Small intestine (tissue), 7 donors: ENCODE measurements at regions not wholly inside any gene's neighbourhood (a gene's known extent, or its start where the extent isn't known, plus 50 kb on each side); places are given as distances from the start of the nearest gene placed in this dataset.

Experiments used
- DNase-seq, 2 donors: peaks; one replicate each; pipeline versions ENCODE4 v3.0.0 to v3.0.0-alpha.2; 2013
- FAIRE-seq: peaks from 2 replicates; lab custom pipeline; 2012; peaks lifted over from hg19 to GRCh38; lab: Jason Lieb, UNC
- H3K27ac ChIP-seq, 3 donors: one replicate each; pipeline ENCODE4 v1.5.1; 2013; ENCODE audit warnings: low read length in 2 of 3, mild to moderate bottlenecking in 2 of 3, control low read depth in 1 of 3, inconsistent platforms in 1 of 3, low read depth in 1 of 3, moderate library complexity in 1 of 3
- H3K27me3 ChIP-seq, 3 donors: one replicate each; pipeline ENCODE4 v1.6.1; 2013; ENCODE audit warnings: low read length in 3 of 3, inconsistent platforms in 1 of 3; ENCODE audit not compliant: control insufficient read depth in 3 of 3, insufficient read depth in 3 of 3
- H3K36me3 ChIP-seq, 3 donors: one replicate each; pipeline ENCODE4 v1.6.1; 2013; ENCODE audit warnings: low read length in 3 of 3, inconsistent platforms in 1 of 3, low read depth in 1 of 3, mild to moderate bottlenecking in 1 of 3, moderate library complexity in 1 of 3; ENCODE audit not compliant: control insufficient read depth in 3 of 3, insufficient read depth in 2 of 3
- H3K4me1 ChIP-seq, 3 donors: one replicate each; pipeline ENCODE4 v1.6.1; 2013; ENCODE audit warnings: low read length in 2 of 3, inconsistent platforms in 1 of 3, low read depth in 1 of 3, mild to moderate bottlenecking in 1 of 3, moderate library complexity in 1 of 3; ENCODE audit not compliant: control insufficient read depth in 3 of 3, insufficient read depth in 2 of 3
- H3K4me3 ChIP-seq, 3 donors: one replicate each; pipeline ENCODE4 v1.5.1; 2013; ENCODE audit warnings: low read length in 3 of 3, control low read depth in 1 of 3, inconsistent platforms in 1 of 3, low read depth in 1 of 3, mild to moderate bottlenecking in 1 of 3, moderate library complexity in 1 of 3
- H3K9me3 ChIP-seq, 2 donors: one replicate each; pipeline ENCODE4 v1.6.1; 2013; ENCODE audit warnings: low read depth in 1 of 2, low read length in 1 of 2; ENCODE audit not compliant: control insufficient read depth in 2 of 2, insufficient read depth in 1 of 2
- WGBS, 3 donors: extraction: QIAGEN DNeasy Blood & Tissue Kit; methylation state at CpG; one replicate each; pipeline ENCODE4 v1.1.7; 2013; 5-methylcytosine and 5-hydroxymethylcytosine counted together
- donor health status: healthy with polysubstance abuse.
- donor health status: control.
- donor health status: control.
- donor health status: Bipolar disorder and iron deficiency.
- donor health status: healthy.

DNA sequence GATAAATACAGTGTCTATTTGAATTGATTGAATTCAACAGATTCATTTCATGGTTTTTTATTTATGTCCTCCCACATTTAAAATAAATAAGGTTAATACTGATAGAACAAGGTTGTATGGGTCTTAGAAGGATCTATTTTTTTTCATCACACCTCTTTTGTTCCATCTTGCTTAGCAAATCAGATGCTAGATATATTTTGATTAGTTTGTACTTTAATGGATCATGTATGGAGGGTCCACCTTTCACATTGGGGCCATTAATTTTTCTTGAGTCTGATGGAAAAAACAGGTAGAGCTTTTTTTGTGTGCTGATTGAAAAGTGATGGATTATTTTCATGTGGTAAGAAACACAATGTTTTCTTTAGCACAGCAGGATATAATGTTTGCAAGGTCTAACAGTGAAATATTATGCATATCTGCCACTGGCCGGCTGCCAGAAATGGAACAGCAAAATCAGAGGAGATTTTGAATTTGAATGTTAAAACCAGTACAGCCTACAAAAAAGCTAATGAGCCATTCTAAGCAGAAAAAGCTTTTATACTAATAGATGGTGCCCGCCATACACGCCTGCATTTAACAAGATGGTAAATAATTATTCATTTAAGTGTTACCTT lies 188.1 kb upstream of the ETAA1 start:
- Histone ChIP-seq H3K4me3 (no peak overlapping the region), H3K27ac (no peak overlapping the region), H3K27me3 (peaks cover 0 to 5% (median 0%) of the 10 kb centered on the region in 3 donors), H3K9me3 (no peaks in the 10 kb centered on the region), H3K4me1 (no peaks in the 10 kb centered on the region), H3K36me3 (no peaks in the 10 kb centered on the region)
- FAIRE-seq (no peak), DNase-seq (no peak)
- 81 to 91% (median 81%) methylated on average over 3 of the region's 3 CpGs for WGBS, 3 donors

DNA sequence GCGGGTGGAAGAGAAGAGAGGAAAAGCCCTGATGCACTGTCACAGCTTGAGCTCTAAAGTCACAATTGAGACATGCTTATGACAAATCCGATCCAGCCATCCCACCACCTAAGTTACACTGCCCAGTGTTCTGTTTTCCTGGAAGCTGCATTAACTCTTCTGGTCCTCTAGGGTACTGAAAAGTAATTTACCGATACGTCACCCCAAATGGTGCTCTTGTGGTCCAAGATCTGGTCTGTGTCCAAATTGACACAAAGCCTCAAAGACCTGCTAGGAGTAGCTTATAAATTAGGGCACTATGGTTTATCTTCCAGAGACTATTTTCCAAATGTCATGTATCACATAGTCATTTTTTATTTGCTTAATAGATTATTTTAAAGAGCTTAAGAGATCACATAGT lies 186.7 kb upstream of the ETAA1 start:
- peaks cover 0 to 5% (median 0%) of the 10 kb centered on the region in 3 donors for H3K27me3 ChIP-seq
- no peaks in the 10 kb centered on the region for H3K4me1 ChIP-seq
- no peaks in the 10 kb centered on the region for H3K9me3 ChIP-seq
- no peak for DNase-seq
- no peak for FAIRE-seq
- WGBS, 3 donors = 75 to 92% (median 78%) methylated on average over 4 of the region's 4 CpGs
- no peak overlapping the region for H3K27ac ChIP-seq
- H3K36me3 ChIP-seq = no peaks in the 10 kb centered on the region
- no peak overlapping the region for H3K4me3 ChIP-seq

DNA sequence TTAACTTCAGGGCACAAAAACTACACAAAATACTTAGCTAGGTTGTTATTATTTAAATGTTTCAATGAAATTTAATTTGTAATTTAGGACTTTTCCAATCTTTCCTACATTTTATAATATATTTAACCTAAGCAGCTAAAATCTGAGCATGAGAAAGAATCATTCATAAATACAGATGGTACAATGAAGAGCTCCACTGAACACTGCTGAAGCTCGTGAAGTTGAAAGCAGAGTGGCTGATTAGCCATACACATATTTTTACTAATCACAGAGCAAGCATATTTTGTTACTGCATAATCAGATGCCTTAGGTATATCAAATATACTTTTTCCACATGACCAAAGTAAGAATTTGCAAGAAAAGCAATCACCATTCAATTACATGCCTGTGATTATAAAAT lies 184.9 kb upstream of the ETAA1 start:
- peaks cover 0 to 5% (median 0%) of the 10 kb centered on the region in 3 donors for H3K27me3 ChIP-seq
- no peak overlapping the region for H3K27ac ChIP-seq
- no peaks in the 10 kb centered on the region for H3K4me1 ChIP-seq
- FAIRE-seq = no peak
- H3K4me3 ChIP-seq = no peak overlapping the region
- H3K9me3 ChIP-seq = no peaks in the 10 kb centered on the region
- WGBS, 3 donors = 45 to 71% (median 50%) methylated on average over 1 of the region's 1 CpG
- H3K36me3 ChIP-seq = no peaks in the 10 kb centered on the region
- DNase-seq = no peak

DNA sequence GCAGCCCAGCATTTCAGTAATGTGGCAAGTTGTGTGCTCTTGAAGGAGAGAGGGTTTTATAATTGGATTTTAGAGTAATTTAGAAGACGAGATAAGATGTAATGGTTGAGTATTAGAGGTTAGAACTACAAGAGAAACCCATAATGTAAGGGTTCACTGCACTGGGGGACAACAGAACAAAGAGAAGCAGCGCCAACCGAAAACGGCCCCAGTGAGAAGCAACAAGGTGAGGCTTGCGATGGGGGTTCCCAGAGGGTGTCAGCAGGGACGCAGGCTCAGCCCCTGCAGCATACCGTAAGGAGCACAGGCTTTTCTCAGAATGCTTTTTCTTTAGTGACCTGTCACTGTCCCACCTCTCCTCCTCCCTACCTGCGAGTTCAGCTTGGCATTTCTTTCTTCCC lies 183.9 kb upstream of the ETAA1 start:
- Histone ChIP-seq H3K4me3 (no peak overlapping the region), H3K4me1 (no peaks in the 10 kb centered on the region), H3K9me3 (peaks cover 0 to 3% of the 10 kb centered on the region in 2 donors), H3K27me3 (peaks cover 0 to 5% (median 0%) of the 10 kb centered on the region in 3 donors), H3K27ac (peak overlapping the region in 1 of 3 donors; percentile 38), H3K36me3 (no peaks in the 10 kb centered on the region)
- no peak for DNase-seq
- WGBS, 3 donors = 61 to 71% (median 61%) methylated on average over 8 of the region's 8 CpGs
- no peak for FAIRE-seq

DNA sequence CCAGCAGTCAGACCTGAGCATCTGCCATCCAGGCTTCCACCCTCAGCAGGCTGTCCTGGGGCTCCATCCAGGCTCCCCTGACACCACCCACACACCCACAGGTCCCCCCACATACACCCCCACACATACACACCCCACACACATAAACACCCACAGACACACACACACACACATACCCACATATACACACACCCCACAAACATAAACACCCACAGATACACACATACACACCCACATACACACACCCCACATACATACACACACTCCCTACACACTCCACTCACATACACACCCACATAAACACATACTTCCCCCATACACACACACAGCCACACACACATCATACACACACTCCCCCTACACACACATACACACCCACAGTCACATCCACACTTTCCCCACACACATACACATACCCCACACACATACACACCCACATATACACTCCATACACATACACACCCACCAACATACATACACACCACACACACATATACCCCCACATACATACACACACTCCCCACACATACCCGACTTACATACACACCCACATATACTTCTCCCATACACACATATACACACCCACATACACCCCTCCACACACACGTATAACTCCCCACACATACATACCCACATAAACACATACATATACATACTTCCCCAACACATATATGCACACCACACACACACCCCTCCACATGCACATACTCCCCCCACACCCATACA lies 183.3 kb upstream of the ETAA1 start:
- Histone ChIP-seq H3K27ac (peak overlapping the region in 1 of 3 donors; percentile 38), H3K36me3 (no peaks in the 10 kb centered on the region), H3K27me3 (peaks cover 0 to 5% (median 0%) of the 10 kb centered on the region in 3 donors), H3K4me3 (no peak overlapping the region), H3K4me1 (no peaks in the 10 kb centered on the region), H3K9me3 (peaks cover 0 to 3% of the 10 kb centered on the region in 2 donors)
- 81 to 92% (median 90%) methylated on average over 2 of the region's 2 CpGs for WGBS, 3 donors
- FAIRE-seq = no peak
- no peak for DNase-seq

DNA sequence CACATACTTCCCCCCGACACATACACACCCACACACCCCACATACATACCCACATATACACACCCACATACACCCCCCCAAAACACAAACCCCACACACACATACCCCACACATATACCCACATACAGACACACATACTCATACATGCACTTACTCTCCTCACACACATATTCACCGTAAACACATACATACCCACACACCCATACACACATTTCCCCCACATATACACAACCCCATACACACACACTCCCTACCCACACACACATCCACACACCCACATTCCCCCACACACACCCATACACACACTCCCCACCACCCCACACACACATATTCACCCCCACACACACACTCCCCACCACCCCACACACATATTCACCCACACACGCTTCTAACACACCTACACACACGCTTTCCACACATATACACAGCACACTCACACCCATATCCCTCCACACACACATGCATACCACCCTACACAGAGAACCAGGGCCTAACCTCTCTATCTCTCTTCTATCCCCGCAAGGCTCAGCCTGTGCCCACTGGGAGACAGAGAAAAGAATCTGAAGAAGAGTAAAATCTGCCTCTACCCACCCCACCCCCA lies 182.4 kb upstream of the ETAA1 start:
- no peaks in the 10 kb centered on the region for H3K36me3 ChIP-seq
- no peaks in the 10 kb centered on the region for H3K4me1 ChIP-seq
- no peak overlapping the region for H3K4me3 ChIP-seq
- DNase-seq = no peak
- FAIRE-seq = no peak
- H3K27ac ChIP-seq = peak overlapping the region in 1 of 3 donors; percentile 63
- H3K27me3 ChIP-seq = peaks cover 0 to 5% (median 0%) of the 10 kb centered on the region in 3 donors
- peaks cover 0 to 3% of the 10 kb centered on the region in 2 donors for H3K9me3 ChIP-seq
- 84 to 93% (median 91%) methylated on average over 5 of the region's 5 CpGs for WGBS, 3 donors

DNA sequence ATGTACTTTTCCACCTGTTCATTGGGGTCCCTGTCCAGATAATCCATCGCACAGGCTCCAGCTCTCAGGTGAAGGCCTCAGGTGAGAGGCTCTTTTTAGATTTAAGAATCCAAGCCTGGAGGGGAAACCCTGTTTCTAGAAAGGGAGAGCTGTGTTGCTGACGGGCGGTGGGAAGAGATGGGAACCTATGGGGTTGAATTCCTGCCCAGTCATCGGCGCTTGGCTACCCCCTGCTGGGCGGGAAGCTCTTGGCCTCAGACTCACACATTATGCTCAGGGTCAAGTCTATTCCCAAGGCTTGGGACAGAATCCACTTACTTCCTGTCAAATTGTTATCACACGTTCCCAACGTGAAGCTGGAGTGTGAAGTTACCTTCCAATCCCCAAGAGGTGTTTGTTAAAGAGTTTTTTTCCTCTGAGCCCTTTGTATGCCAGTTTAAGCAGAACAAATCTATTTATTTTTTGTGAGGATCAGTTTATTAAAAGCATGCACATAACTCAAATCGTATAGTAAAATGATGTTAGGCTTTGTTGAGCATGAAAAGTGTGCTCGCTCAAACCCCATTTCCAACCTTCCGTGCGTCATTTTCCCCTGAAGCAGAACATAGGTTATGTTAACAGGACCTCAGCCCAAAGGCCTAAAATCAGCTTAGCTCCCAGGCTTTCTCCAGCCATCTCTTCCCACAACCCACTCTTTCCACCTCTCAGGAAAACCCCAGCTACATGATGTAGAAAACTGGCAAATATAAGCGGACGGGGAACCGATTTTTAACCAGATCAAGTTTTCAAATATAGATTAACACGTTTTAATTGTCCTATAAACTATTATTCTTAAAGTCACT lies 181.7 kb upstream of the ETAA1 start:
- DNase-seq (peak; percentile 55 to 64), FAIRE-seq (no peak)
- Histone ChIP-seq H3K4me3 (no peak overlapping the region), H3K27ac (peak overlapping the region in 1 of 3 donors; percentile 63), H3K4me1 (no peaks in the 10 kb centered on the region), H3K36me3 (no peaks in the 10 kb centered on the region), H3K27me3 (peaks cover 0 to 5% (median 0%) of the 10 kb centered on the region in 3 donors), H3K9me3 (peaks cover 0 to 3% of the 10 kb centered on the region in 2 donors)
- 46 to 50% (median 47%) methylated on average over 16 of the region's 16 CpGs for WGBS, 3 donors

DNA sequence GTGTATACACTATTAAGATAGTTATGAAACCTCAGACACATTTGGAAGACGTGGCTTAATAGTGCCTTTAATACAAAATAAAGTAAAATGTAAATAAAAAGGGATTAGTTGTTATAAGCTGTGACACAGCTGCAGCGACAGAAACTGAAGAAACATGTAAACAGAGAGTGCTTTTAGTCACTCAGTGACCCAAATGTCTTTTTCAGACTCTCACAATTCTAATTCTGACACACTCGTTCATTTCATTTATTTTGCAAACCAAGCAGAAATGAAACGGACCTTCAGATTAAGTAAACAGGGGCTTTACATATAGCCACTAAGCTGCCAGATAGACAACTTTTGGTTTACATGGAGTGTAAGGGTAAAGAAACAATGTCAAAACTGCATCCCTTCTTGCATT lies 181.0 kb upstream of the ETAA1 start:
- no peak overlapping the region for H3K4me3 ChIP-seq
- DNase-seq (peak in 1 of 2 donors; percentile 12), FAIRE-seq (no peak)
- no peaks in the 10 kb centered on the region for H3K36me3 ChIP-seq
- H3K4me1 ChIP-seq = no peaks in the 10 kb centered on the region
- peaks cover 0 to 5% (median 0%) of the 10 kb centered on the region in 3 donors for H3K27me3 ChIP-seq
- peaks cover 0 to 3% of the 10 kb centered on the region in 2 donors for H3K9me3 ChIP-seq
- 51 to 66% (median 58%) methylated on average over 4 of the region's 4 CpGs for WGBS, 3 donors
- H3K27ac ChIP-seq = peak overlapping the region in 1 of 3 donors; percentile 63
